ENCODE measurements at regions not wholly inside any gene's neighbourhood (a gene's known extent, or its start where the extent isn't known, plus 50 kb on each side); places are given as distances from the start of the nearest gene placed in this dataset.

DNA sequence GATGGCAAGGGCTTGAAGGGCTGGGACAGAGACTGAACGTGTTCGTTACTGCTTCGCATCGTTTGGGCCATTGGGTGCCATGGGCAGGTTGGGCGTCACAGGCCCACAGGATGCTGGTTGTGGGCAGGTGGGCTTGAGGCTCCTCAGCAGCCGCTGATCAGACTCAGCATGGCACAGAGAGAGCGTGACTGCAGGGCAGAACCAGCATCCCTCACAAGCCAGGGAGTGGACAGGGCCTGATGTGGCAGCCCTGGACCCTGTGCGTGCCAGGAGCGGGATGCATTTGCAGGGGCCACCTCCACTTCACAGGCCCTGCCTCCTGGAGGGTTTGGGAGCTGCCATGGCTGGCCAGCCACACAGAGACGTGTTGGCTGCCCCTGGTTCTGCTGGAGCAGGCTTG is 1228.3 kb downstream of the BRD1 start:
- TF ChIP-seq, protein P1, sequence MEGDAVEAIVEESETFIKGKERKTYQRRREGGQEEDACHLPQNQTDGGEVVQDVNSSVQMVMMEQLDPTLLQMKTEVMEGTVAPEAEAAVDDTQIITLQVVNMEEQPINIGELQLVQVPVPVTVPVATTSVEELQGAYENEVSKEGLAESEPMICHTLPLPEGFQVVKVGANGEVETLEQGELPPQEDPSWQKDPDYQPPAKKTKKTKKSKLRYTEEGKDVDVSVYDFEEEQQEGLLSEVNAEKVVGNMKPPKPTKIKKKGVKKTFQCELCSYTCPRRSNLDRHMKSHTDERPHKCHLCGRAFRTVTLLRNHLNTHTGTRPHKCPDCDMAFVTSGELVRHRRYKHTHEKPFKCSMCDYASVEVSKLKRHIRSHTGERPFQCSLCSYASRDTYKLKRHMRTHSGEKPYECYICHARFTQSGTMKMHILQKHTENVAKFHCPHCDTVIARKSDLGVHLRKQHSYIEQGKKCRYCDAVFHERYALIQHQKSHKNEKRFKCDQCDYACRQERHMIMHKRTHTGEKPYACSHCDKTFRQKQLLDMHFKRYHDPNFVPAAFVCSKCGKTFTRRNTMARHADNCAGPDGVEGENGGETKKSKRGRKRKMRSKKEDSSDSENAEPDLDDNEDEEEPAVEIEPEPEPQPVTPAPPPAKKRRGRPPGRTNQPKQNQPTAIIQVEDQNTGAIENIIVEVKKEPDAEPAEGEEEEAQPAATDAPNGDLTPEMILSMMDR (IDR thresholded peaks at IDR 0.05): no peak
- no peak for TF ChIP-seq POLR2A (IDR thresholded peaks at IDR 0.05)
- no peak for TF ChIP-seq EP300 (IDR thresholded peaks at IDR 0.05)

All from tibial nerve (tissue), 4 donors.